ENCODE measurements at regions not wholly inside any gene's neighbourhood (a gene's known extent, or its start where the extent isn't known, plus 50 kb on each side); places are given as distances from the start of the nearest gene placed in this dataset.
"Not testable (repeated sequence)": the region's sequence is repeated elsewhere in the genome, so short reads cannot be mapped to it uniquely, and the experiment has no call there.

DNA sequence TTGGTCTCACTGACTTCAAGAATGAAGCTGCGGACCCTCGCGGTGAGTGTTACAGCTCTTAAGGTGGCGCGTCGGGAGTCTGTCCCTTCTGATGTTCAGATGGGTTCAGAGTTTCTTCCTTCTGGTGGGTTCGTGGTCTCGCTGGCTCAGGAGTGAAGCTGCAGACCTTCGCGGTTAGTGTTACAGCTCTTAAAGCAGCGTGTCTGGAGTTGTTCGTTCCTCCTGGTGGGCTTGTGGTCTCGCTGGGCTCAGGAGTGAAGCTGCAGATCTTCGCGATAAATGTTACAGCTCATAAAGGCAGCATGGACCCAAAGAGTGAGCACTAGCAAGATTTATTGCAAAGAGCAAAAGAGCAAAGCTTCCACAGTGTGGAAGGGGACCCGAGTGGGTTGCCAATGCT, 119.1 kb upstream of the TOP1 start:
- TF ChIP-seq EZH2 (IDR thresholded peaks at IDR 0.05; ENCODE audit: borderline replicate concordance); EZH2phosphoT487 (IDR thresholded peaks at IDR 0.05; ENCODE audit: low read depth, severe bottlenecking, unreplicated experiment): not testable (repeated sequence)
- TF ChIP-seq, protein P1, sequence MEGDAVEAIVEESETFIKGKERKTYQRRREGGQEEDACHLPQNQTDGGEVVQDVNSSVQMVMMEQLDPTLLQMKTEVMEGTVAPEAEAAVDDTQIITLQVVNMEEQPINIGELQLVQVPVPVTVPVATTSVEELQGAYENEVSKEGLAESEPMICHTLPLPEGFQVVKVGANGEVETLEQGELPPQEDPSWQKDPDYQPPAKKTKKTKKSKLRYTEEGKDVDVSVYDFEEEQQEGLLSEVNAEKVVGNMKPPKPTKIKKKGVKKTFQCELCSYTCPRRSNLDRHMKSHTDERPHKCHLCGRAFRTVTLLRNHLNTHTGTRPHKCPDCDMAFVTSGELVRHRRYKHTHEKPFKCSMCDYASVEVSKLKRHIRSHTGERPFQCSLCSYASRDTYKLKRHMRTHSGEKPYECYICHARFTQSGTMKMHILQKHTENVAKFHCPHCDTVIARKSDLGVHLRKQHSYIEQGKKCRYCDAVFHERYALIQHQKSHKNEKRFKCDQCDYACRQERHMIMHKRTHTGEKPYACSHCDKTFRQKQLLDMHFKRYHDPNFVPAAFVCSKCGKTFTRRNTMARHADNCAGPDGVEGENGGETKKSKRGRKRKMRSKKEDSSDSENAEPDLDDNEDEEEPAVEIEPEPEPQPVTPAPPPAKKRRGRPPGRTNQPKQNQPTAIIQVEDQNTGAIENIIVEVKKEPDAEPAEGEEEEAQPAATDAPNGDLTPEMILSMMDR (IDR thresholded peaks at IDR 0.05; ENCODE audit: poor library complexity), result not testable (repeated sequence)

All from hepatocyte (in vitro differentiated cells).